ENCODE measurements at regions not wholly inside any gene's neighbourhood (a gene's known extent, or its start where the extent isn't known, plus 50 kb on each side); places are given as distances from the start of the nearest gene placed in this dataset.
A peak's percentile ranks its signal among the peaks of the same experiment; 100 is the strongest.
"Not testable (repeated sequence)": the region's sequence is repeated elsewhere in the genome, so short reads cannot be mapped to it uniquely, and the experiment has no call there.

GRCh38 chr2:595141-595815, 81.9 kb downstream of the TMEM18 start:
- no peak for DNase-seq (ENCODE audit: low read depth in 2 of 2)

- DNase-seq (ENCODE audit: low read depth in 2 of 2): no peak
Measured at GRCh38 chr2:594297-594949, 82.8 kb downstream of the TMEM18 start.

- no peak for DNase-seq (ENCODE audit: low read depth in 2 of 2)
Measured at GRCh38 chr2:593356-594026, 83.7 kb downstream of the TMEM18 start.

GRCh38 chr2:592737-593136, 84.5 kb downstream of the TMEM18 start:
- DNase-seq (ENCODE audit: low read depth in 2 of 2): no peak

- DNase-seq (ENCODE audit: low read depth in 2 of 2): no peak
Measured at GRCh38 chr2:590214-591175, 86.7 kb downstream of the TMEM18 start.

GRCh38 chr2:589281-590130, 87.7 kb downstream of the TMEM18 start:
- no peak for DNase-seq (ENCODE audit: low read depth in 2 of 2)

GRCh38 chr2:588074-588645, 89.0 kb downstream of the TMEM18 start:
- no peak for DNase-seq (ENCODE audit: low read depth in 2 of 2)

- no peak for DNase-seq (ENCODE audit: low read depth in 2 of 2)
Measured at GRCh38 chr2:587087-587960, 89.9 kb downstream of the TMEM18 start.

GRCh38 chr2:586641-587076, 90.5 kb downstream of the TMEM18 start:
- DNase-seq (ENCODE audit: low read depth in 2 of 2): no peak

- DNase-seq (ENCODE audit: low read depth in 2 of 2): peak; percentile 22 to 34
Measured at GRCh38 chr2:584863-585823, 92.1 kb downstream of the TMEM18 start.

- DNase-seq (ENCODE audit: low read depth in 2 of 2): no peak
Measured at GRCh38 chr2:583666-584065, 93.5 kb downstream of the TMEM18 start.

- no peak for DNase-seq (ENCODE audit: low read depth in 2 of 2)
Measured at GRCh38 chr2:582792-583528, 94.2 kb downstream of the TMEM18 start.

- not testable (repeated sequence) for DNase-seq (ENCODE audit: low read depth in 2 of 2)
Measured at GRCh38 chr2:582289-582688, 94.9 kb downstream of the TMEM18 start.

GRCh38 chr2:579961-580360, 97.2 kb downstream of the TMEM18 start:
- no peak for DNase-seq (ENCODE audit: low read depth in 2 of 2)

- DNase-seq (ENCODE audit: low read depth in 2 of 2): no peak
Measured at GRCh38 chr2:579351-579886, 97.8 kb downstream of the TMEM18 start.

GRCh38 chr2:576292-576691, 100.9 kb downstream of the TMEM18 start:
- no peak for DNase-seq (ENCODE audit: low read depth in 2 of 2)

- no peak for DNase-seq (ENCODE audit: low read depth in 2 of 2)
Measured at GRCh38 chr2:575727-576236, 101.4 kb downstream of the TMEM18 start.

Data from stimulated activated CD4-positive, alpha-beta T cell treated with anti-CD3 and anti-CD28 coated beads, Interleukin-12 subunit alpha, Interleukin-12 subunit beta, amount 100 ng/mL, for 24 hours (primary cell).